Keratinocyte (primary cell): ENCODE measurements at regions not wholly inside any gene's neighbourhood (a gene's known extent, or its start where the extent isn't known, plus 50 kb on each side); places are given as distances from the start of the nearest gene placed in this dataset.

ENCODE experiments used
- EZH2 ChIP-seq: IDR thresholded peaks from one replicate; pipeline ENCODE4 v1.6.1; 2012; ENCODE audit warnings: inconsistent platforms, mild to moderate bottlenecking, low read length, moderate library complexity
- TF ChIP-seq, protein P1 (sequence below), 3 experiments: IDR thresholded peaks in 1 of 3; conservative IDR thresholded peaks in 1 of 3; optimal IDR thresholded peaks in 1 of 3; 2 replicates in 2 of 3; 3 replicates in 1 of 3; pipeline versions ENCODE3 to v1.5.1; 2011; ENCODE audit warnings: low read length in 3 of 3, mild to moderate bottlenecking in 3 of 3, moderate library complexity in 2 of 3, control low read depth in 1 of 3, inconsistent platforms in 1 of 3; ENCODE audit not compliant: insufficient read depth in 2 of 3; ENCODE audit errors: extremely low read depth in 1 of 3

DNA sequence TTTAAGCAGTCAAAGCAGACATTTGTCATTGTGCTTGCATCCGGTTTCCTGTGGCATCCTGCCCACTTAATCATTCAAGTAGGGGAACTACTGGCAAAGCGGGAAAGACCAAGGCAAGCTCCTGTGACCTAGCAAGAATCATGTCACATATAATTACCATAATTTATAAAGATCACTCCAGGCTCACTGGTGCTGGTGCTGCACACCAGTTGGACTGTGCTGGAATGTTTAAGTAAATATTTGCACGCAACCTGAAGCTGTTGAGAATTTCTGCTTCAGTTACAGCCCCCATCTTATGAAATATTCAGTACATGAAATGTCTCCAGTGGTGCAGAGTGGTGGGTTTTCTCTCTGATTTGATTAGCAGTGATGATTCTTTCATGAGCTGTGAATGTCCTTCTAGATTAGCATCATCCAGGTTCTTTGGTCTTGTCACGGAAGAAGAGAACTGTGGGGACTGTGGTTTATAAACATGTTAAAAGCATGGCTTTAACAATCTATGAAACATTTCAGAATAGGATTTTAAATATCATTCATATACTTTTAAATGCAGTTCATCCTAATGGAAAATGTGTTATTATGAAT is 621.3 kb upstream of the EPHA6 start:
- TF ChIP-seq, protein P1, sequence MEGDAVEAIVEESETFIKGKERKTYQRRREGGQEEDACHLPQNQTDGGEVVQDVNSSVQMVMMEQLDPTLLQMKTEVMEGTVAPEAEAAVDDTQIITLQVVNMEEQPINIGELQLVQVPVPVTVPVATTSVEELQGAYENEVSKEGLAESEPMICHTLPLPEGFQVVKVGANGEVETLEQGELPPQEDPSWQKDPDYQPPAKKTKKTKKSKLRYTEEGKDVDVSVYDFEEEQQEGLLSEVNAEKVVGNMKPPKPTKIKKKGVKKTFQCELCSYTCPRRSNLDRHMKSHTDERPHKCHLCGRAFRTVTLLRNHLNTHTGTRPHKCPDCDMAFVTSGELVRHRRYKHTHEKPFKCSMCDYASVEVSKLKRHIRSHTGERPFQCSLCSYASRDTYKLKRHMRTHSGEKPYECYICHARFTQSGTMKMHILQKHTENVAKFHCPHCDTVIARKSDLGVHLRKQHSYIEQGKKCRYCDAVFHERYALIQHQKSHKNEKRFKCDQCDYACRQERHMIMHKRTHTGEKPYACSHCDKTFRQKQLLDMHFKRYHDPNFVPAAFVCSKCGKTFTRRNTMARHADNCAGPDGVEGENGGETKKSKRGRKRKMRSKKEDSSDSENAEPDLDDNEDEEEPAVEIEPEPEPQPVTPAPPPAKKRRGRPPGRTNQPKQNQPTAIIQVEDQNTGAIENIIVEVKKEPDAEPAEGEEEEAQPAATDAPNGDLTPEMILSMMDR (optimal IDR thresholded peaks at IDR 0.05 in 1 of 3, IDR thresholded peaks at IDR 0.05 in 1 of 3, conservative IDR thresholded peaks at IDR 0.05 in 1 of 3; ENCODE audit: extremely low read depth in 1 of 3, insufficient read depth in 2 of 3, low read length in 3 of 3), result no peak
- no peak for TF ChIP-seq EZH2
